ENCODE measurements at regions not wholly inside any gene's neighbourhood (a gene's known extent, or its start where the extent isn't known, plus 50 kb on each side); places are given as distances from the start of the nearest gene placed in this dataset.

DNA sequence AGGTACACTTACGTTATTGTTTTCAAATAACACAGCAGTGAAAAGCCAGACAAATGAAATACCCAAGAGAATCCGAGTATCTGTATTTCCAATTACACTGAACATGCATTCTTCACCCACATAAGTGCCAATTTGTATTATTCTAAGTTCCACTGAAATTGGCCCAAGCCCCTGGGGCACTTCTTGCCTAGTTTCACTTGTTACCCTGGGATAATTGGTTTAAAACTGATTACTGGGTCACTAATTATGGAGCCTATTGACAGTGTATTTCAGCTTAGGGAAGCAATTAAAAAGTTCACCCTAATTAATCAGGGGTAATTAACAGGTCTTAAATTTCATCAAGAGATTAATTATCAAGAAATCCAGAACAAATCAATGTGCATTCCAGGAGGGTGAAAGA is 60.5 kb upstream of the HS3ST2 start:
- no peak overlapping the region for H3K4me3 ChIP-seq (ENCODE audit: low read depth, low read length)
- H3K36me3 ChIP-seq (ENCODE audit: control insufficient read depth, insufficient read depth, low read length), result no peaks in the 10 kb centered on the region
- TF ChIP-seq, protein P1, sequence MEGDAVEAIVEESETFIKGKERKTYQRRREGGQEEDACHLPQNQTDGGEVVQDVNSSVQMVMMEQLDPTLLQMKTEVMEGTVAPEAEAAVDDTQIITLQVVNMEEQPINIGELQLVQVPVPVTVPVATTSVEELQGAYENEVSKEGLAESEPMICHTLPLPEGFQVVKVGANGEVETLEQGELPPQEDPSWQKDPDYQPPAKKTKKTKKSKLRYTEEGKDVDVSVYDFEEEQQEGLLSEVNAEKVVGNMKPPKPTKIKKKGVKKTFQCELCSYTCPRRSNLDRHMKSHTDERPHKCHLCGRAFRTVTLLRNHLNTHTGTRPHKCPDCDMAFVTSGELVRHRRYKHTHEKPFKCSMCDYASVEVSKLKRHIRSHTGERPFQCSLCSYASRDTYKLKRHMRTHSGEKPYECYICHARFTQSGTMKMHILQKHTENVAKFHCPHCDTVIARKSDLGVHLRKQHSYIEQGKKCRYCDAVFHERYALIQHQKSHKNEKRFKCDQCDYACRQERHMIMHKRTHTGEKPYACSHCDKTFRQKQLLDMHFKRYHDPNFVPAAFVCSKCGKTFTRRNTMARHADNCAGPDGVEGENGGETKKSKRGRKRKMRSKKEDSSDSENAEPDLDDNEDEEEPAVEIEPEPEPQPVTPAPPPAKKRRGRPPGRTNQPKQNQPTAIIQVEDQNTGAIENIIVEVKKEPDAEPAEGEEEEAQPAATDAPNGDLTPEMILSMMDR (IDR thresholded peaks at IDR 0.05; ENCODE audit: insufficient read depth, low read length, poor library complexity, severe bottlenecking), result no peak
- H3K27me3 ChIP-seq (ENCODE audit: control insufficient read depth, insufficient read depth, low read length), result no peaks in the 10 kb centered on the region
- DNase-seq (ENCODE audit: low read depth), result no peak

GRCh38 chr16:22754577-22754976 is 59.4 kb upstream of the HS3ST2 start:
- TF ChIP-seq, protein P1 (IDR thresholded peaks at IDR 0.05; ENCODE audit: insufficient read depth, low read length, poor library complexity, severe bottlenecking), result no peak
- DNase-seq (ENCODE audit: low read depth), result no peak
- no peaks in the 10 kb centered on the region for H3K27me3 ChIP-seq (ENCODE audit: control insufficient read depth, insufficient read depth, low read length)
- no peak overlapping the region for H3K4me3 ChIP-seq (ENCODE audit: low read depth, low read length)
- H3K36me3 ChIP-seq (ENCODE audit: control insufficient read depth, insufficient read depth, low read length), result no peaks in the 10 kb centered on the region

DNA sequence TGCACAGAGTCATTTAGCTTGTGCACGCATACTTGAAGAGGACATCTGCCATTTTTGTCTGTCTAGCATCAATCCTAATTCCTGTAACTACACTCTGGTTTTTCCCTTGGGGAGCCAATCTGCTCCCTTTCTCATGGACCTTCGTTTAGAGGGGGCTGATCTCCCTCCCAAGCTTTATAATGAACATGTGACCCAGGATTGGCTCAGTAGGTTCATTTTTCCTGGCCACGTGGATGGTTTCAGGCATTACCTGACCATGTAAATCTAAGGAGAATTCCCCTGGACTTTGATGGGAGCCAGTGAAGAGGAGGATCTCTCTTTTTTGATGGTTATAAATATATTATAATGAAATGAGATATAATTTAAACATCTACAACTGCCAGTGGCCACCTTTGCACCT is 56.8 kb upstream of the HS3ST2 start:
- Histone ChIP-seq H3K4me3 (ENCODE audit: low read depth, low read length) (no peak overlapping the region), H3K36me3 (ENCODE audit: control insufficient read depth, insufficient read depth, low read length) (no peaks in the 10 kb centered on the region), H3K27me3 (ENCODE audit: control insufficient read depth, insufficient read depth, low read length) (no peaks in the 10 kb centered on the region)
- no peak for DNase-seq (ENCODE audit: low read depth)
- TF ChIP-seq, protein P1 (IDR thresholded peaks at IDR 0.05; ENCODE audit: insufficient read depth, low read length, poor library complexity, severe bottlenecking), result no peak

- no peaks in the 10 kb centered on the region for H3K36me3 ChIP-seq (ENCODE audit: control insufficient read depth, insufficient read depth, low read length)
- no peak overlapping the region for H3K4me3 ChIP-seq (ENCODE audit: low read depth, low read length)
- H3K27me3 ChIP-seq (ENCODE audit: control insufficient read depth, insufficient read depth, low read length), result no peaks in the 10 kb centered on the region
- TF ChIP-seq, protein P1 (IDR thresholded peaks at IDR 0.05; ENCODE audit: insufficient read depth, low read length, poor library complexity, severe bottlenecking), result no peak
- DNase-seq (ENCODE audit: low read depth), result no peak
Observed at GRCh38 chr16:22762486-22762885, 51.5 kb upstream of the HS3ST2 start.

DNA sequence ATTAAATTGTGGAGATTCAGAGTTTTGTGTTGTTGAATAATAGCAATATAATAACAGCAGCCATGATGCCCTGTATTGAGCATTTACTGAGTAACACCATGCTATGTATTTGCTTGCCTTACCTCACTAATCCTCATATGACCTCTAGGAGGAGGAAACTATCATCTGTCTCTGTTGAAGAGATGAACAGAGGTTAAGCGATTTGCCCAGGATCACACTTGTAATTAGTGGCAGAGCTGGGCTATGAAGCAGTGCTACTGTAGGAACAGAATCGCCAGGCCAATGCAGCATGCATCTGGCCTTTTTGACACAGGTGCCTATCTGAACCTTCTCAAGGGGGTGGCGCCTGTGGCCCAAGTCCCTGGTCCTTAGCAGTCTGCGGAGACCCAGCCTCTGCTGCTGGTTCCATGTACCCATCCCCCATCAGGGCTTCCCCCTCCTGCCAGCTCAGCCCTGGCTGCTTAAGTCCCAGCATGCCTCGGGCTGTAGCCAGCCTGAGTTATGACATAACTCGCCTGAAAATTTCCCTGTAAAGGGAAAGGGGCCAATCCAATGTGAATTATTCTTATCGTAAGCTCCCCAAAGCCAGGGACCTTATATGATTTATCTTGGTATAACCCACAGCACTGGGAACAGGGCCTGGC is 50.4 kb upstream of the HS3ST2 start:
- TF ChIP-seq, protein P1 (IDR thresholded peaks at IDR 0.05; ENCODE audit: insufficient read depth, low read length, poor library complexity, severe bottlenecking), result no peak
- DNase-seq (ENCODE audit: low read depth), result no peak
- H3K27me3 ChIP-seq (ENCODE audit: control insufficient read depth, insufficient read depth, low read length), result no peaks in the 10 kb centered on the region
- H3K36me3 ChIP-seq (ENCODE audit: control insufficient read depth, insufficient read depth, low read length), result no peaks in the 10 kb centered on the region
- no peak overlapping the region for H3K4me3 ChIP-seq (ENCODE audit: low read depth, low read length)
